ENCODE measurements at regions not wholly inside any gene's neighbourhood (a gene's known extent, or its start where the extent isn't known, plus 50 kb on each side); places are given as distances from the start of the nearest gene placed in this dataset.
"Not testable (repeated sequence)": the region's sequence is repeated elsewhere in the genome, so short reads cannot be mapped to it uniquely, and the experiment has no call there.

DNA sequence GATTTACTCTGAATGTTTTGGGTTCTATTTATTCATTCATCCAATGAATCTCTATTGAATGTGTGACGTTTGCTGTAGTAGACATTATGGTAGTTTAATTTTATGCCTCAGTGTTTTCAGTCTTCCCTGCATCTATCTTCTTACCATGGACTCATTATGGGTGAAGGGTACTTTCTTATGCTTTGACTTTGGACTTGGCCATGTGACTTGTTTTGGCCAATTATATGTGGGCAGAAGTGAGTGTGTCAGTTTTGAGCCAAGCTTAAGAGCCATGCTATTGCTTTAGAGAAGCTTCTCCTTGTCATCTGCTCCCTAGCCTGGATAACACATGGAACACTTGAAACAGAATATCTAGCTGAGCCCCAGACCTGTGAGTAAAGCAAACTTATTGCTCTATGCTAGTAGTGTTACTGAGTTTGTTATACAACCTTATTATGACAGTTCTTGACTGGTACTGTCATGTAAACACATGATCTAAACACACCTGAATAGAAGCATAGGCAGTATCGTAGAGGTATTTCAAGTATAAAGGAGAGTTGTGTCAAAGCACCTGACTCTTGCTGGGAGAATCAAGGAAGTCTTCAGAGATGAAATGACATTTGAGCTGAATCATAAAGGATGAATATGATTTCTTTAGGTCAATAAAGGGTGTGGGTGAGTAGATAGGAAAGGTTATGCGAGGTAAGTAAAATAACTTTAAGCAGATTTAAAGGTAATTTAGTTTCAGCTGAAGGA is 128.4 kb downstream of the NAA11 start:
- Histone ChIP-seq H3K36me3 (ENCODE audit: insufficient read depth, low read length) (no peaks in the 10 kb centered on the region), H4K20me1 (ENCODE audit: insufficient read depth, low read length) (no peaks in the 10 kb centered on the region), H3K4me1 (ENCODE audit: insufficient read depth, low read length, poor library complexity, severe bottlenecking) (no peaks in the 10 kb centered on the region), H3K4me2 (ENCODE audit: low read length) (no peak overlapping the region), H3K9me2 (ENCODE audit: insufficient read depth, low read length) (no peaks in the 10 kb centered on the region), H2AFZ (ENCODE audit: low read length) (no peak overlapping the region), H3K9me3 (ENCODE audit: low read length) (no peaks in the 10 kb centered on the region), H3K27ac (ENCODE audit: low read depth, low read length, poor library complexity, severe bottlenecking) (no peak overlapping the region), H3K4me3 (ENCODE audit: low read depth, low read length, poor library complexity, severe bottlenecking) (no peak overlapping the region), H3K79me2 (ENCODE audit: insufficient read depth, low read depth, low read length) (no peaks in the 10 kb centered on the region)
- no peak for DNase-seq (ENCODE audit: low spot score)
- CTCF ChIA-PET (ENCODE audit: unreplicated experiment), result no interaction called here
- POLR2A ChIA-PET, result interaction anchor here (0.7 kb wide), 2 partner anchors 671 to 1890 kb away, joined by 3 to 16 read pairs; no protein-coding TSS in a partner anchor
- no peak for TF ChIP-seq EZH2phosphoT487 (IDR thresholded peaks at IDR 0.05; ENCODE audit: borderline replicate concordance, low read depth, low read length)
- TF ChIP-seq, protein P1, sequence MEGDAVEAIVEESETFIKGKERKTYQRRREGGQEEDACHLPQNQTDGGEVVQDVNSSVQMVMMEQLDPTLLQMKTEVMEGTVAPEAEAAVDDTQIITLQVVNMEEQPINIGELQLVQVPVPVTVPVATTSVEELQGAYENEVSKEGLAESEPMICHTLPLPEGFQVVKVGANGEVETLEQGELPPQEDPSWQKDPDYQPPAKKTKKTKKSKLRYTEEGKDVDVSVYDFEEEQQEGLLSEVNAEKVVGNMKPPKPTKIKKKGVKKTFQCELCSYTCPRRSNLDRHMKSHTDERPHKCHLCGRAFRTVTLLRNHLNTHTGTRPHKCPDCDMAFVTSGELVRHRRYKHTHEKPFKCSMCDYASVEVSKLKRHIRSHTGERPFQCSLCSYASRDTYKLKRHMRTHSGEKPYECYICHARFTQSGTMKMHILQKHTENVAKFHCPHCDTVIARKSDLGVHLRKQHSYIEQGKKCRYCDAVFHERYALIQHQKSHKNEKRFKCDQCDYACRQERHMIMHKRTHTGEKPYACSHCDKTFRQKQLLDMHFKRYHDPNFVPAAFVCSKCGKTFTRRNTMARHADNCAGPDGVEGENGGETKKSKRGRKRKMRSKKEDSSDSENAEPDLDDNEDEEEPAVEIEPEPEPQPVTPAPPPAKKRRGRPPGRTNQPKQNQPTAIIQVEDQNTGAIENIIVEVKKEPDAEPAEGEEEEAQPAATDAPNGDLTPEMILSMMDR (conservative IDR thresholded peaks at IDR 0.05; ENCODE audit: low read length), result no peak
- intact Hi-C loops (cut with micrococcal nuclease; ENCODE audit: unreplicated experiment), result no loop called here
- BruUV-seq (replicated peaks), result no TSS peak

DNA sequence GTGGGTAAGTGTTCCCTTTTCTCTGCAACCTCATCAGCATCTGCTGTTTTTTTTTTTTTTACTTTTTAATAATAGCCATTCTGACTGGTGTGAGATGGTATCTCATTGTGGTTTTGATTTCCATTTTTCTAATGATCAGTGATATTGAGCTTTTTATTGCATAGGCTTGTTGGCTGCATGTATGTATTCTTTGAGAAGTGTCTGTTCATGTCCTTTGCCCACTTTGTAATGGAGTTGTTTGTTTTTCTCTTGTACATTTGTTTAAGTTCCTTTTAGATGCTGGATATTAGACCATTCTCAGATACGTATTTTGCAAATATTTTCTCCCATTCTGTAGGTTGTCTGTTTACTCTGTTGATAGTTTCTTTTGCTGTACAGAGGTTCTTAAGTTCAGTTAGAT is 134.6 kb downstream of the NAA11 start:
- H3K4me3 ChIP-seq (ENCODE audit: low read depth, low read length, poor library complexity, severe bottlenecking); H3K27ac ChIP-seq (ENCODE audit: low read depth, low read length, poor library complexity, severe bottlenecking); H3K36me3 ChIP-seq (ENCODE audit: insufficient read depth, low read length); intact Hi-C loops (cut with micrococcal nuclease; ENCODE audit: unreplicated experiment); H3K4me1 ChIP-seq (ENCODE audit: insufficient read depth, low read length, poor library complexity, severe bottlenecking); H2AFZ ChIP-seq (ENCODE audit: low read length); H3K4me2 ChIP-seq (ENCODE audit: low read length); CTCF ChIA-PET (ENCODE audit: unreplicated experiment); H4K20me1 ChIP-seq (ENCODE audit: insufficient read depth, low read length); DNase-seq (ENCODE audit: low spot score); H3K79me2 ChIP-seq (ENCODE audit: insufficient read depth, low read depth, low read length); H3K9me3 ChIP-seq (ENCODE audit: low read length); H3K9me2 ChIP-seq (ENCODE audit: insufficient read depth, low read length); BruUV-seq (replicated peaks): not testable (repeated sequence)
- POLR2A ChIA-PET, result interaction anchor here (0.6 kb wide), 1 partner anchor 19 kb away, joined by 3 read pairs; no protein-coding TSS in a partner anchor

DNA sequence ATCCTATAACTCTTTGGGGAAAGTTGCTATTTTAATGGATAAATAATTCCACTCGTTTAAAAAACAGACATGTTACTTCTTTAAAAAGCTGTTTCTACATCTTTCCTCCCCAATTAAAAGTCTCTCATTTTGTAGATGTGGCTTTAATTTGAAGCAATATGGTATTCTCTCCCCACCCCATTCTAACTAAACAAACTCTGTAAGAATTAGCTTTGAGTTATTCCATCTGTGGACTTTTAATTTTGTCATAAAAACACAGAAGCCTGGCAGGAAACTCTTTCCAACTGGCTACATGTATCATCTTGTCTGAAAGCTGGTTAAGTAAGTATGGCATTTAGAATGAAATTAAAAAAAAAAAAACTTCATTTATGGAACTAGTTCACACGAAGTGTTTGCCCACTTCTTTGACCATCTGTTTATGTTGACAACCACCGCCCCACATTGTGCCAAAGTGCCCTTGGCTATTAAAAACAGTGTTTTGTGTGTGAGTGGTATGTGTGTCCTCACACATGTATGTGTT is 140.3 kb downstream of the NAA11 start:
- Histone ChIP-seq H3K4me2 (ENCODE audit: low read length) (no peak overlapping the region), H3K79me2 (ENCODE audit: insufficient read depth, low read depth, low read length) (no peaks in the 10 kb centered on the region), H3K9me3 (ENCODE audit: low read length) (no peaks in the 10 kb centered on the region), H2AFZ (ENCODE audit: low read length) (no peak overlapping the region), H3K4me1 (ENCODE audit: insufficient read depth, low read length, poor library complexity, severe bottlenecking) (no peaks in the 10 kb centered on the region), H3K9me2 (ENCODE audit: insufficient read depth, low read length) (no peaks in the 10 kb centered on the region), H3K27ac (ENCODE audit: low read depth, low read length, poor library complexity, severe bottlenecking) (no peak overlapping the region), H4K20me1 (ENCODE audit: insufficient read depth, low read length) (no peaks in the 10 kb centered on the region), H3K4me3 (ENCODE audit: low read depth, low read length, poor library complexity, severe bottlenecking) (no peak overlapping the region), H3K36me3 (ENCODE audit: insufficient read depth, low read length) (no peaks in the 10 kb centered on the region)
- no peak for DNase-seq (ENCODE audit: low spot score)
- TF ChIP-seq EZH2phosphoT487 (IDR thresholded peaks at IDR 0.05; ENCODE audit: borderline replicate concordance, low read depth, low read length), result no peak
- TF ChIP-seq, protein P1 (conservative IDR thresholded peaks at IDR 0.05; ENCODE audit: low read length), result no peak
- ChIA-PET CTCF (ENCODE audit: unreplicated experiment) (no interaction called here), POLR2A (no interaction called here)
- BruUV-seq (replicated peaks), result no TSS peak
- intact Hi-C loops (cut with micrococcal nuclease; ENCODE audit: unreplicated experiment), result no loop called here

Measured in OCI-LY7 (cell line).